Psoas muscle (tissue), 7 donors: ENCODE measurements at regions not wholly inside any gene's neighbourhood (a gene's known extent, or its start where the extent isn't known, plus 50 kb on each side); places are given as distances from the start of the nearest gene placed in this dataset.

Experiments used
- ATAC-seq, 4 donors: fragments of 200-7000 bp; cut with Tn5 transposase; one replicate each; pipeline ENCODE4 v1.9.1; 2020; ENCODE audit warnings: moderate library complexity in 3 of 4, mild to moderate bottlenecking in 2 of 4
- DNase-seq, 2 donors: peaks; one replicate each; pipeline ENCODE4 v3.0.0-alpha.2; 2020
- H3K27ac ChIP-seq: fragments of 200-600 bp; one replicate; pipeline ENCODE4 v1.8.0; 2022
- H3K27me3 ChIP-seq, 3 donors: fragments of 200-600 bp in 1 of 3; one replicate each; pipeline versions ENCODE4 v1.6.1 to v1.8.0; 2013 to 2022; ENCODE audit warnings: low read length in 2 of 3, mild to moderate bottlenecking in 2 of 3, moderate library complexity in 1 of 3; ENCODE audit not compliant: insufficient read depth in 3 of 3
- H3K36me3 ChIP-seq, 2 donors: fragments of 200-600 bp in 1 of 2; one replicate each; pipeline versions ENCODE4 v1.6.1 to v1.8.0; 2013 to 2022; ENCODE audit warnings: low read depth in 1 of 2, mild to moderate bottlenecking in 1 of 2, moderate library complexity in 1 of 2; ENCODE audit not compliant: insufficient read depth in 1 of 2
- H3K4me1 ChIP-seq: fragments of 200-600 bp; one replicate; pipeline ENCODE4 v1.8.0; 2022
- H3K4me3 ChIP-seq: fragments of 200-600 bp; one replicate; pipeline ENCODE4 v1.8.0; 2022; ENCODE audit warnings: mild to moderate bottlenecking
- H3K9me3 ChIP-seq: fragments of 200-600 bp; one replicate; pipeline ENCODE4 v1.8.0; 2022
- WGBS, 3 donors: extraction: QIAGEN DNeasy Blood & Tissue Kit; methylation state at CpG; one replicate each; pipeline versions ENCODE4 v1.1.6 to v1.1.7; 2013; 5-methylcytosine and 5-hydroxymethylcytosine counted together
- intact Hi-C, 2 donors: fragments of 100-400 bp; cut with DNase I; formaldehyde crosslinking; loops; one replicate each; pipeline versions ENCODE4 v1.11.0 to v1.14.2; 2022
- TF ChIP-seq, protein P1 (sequence below): fragments of 200-600 bp; IDR thresholded peaks from one replicate; pipeline ENCODE4 v1.8.0; 2022; ENCODE audit warnings: antibody characterized with exemption
- donor health status: healthy with polysubstance abuse.
- donor health status: DM: no; HTN: no; CAD: no; lungs with moderate emphysema.
- donor health status: Bipolar disorder and iron deficiency.
- donor health status: healthy.
- donor health status: DM: yes; HTN: yes; CAD: no.
- donor health status: DM: no; HTN: no; CAD: no.
- donor health status: DM: yes; HTN: yes; CAD: no.

DNA sequence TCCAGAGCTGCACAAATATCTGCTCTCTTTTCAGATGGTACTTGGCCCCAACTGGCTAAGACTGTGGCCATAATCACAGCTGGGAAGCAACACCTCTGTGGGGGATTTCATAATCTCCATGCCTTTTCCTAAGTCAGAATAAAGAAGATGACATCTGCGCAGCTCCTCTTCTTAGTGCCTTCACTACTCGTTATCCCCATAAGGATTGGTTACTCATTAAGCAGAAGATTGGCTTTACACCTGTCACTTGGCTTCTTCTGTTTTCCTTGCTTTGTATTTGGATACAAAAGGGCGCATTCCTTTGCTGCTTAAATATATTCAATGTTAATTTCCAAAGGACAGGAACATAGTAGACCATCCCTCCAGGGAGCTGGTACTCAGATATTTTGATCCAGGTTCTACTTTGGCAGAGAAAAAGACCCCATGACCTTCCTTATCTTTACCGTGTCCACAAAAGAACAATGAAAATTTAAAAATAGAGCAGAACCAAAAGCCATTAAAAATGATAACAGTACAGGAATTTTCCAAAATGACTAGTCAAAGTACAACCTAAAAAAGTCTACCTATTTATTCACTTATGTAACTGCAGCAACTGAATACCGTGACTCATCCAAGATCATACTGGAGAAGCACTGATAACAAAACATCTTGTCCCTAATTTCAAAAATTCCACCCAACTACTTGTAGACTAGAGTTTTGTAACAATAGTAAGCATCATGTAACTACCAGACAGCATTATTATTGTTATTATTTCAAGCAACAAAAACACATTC, 352.3 kb upstream of the TMPO start:
- no peaks in the 10 kb centered on the region for H3K4me1 ChIP-seq
- intact Hi-C loops = no loop called here
- no peak overlapping the region for H3K27ac ChIP-seq
- ATAC-seq (no peak), DNase-seq (no peak)
- 64 to 69% (median 68%) methylated on average over 5 of the region's 5 CpGs for WGBS, 3 donors
- TF ChIP-seq, protein P1, sequence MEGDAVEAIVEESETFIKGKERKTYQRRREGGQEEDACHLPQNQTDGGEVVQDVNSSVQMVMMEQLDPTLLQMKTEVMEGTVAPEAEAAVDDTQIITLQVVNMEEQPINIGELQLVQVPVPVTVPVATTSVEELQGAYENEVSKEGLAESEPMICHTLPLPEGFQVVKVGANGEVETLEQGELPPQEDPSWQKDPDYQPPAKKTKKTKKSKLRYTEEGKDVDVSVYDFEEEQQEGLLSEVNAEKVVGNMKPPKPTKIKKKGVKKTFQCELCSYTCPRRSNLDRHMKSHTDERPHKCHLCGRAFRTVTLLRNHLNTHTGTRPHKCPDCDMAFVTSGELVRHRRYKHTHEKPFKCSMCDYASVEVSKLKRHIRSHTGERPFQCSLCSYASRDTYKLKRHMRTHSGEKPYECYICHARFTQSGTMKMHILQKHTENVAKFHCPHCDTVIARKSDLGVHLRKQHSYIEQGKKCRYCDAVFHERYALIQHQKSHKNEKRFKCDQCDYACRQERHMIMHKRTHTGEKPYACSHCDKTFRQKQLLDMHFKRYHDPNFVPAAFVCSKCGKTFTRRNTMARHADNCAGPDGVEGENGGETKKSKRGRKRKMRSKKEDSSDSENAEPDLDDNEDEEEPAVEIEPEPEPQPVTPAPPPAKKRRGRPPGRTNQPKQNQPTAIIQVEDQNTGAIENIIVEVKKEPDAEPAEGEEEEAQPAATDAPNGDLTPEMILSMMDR = no peak
- no peaks in the 10 kb centered on the region for H3K27me3 ChIP-seq
- H3K9me3 ChIP-seq = no peaks in the 10 kb centered on the region
- no peaks in the 10 kb centered on the region for H3K36me3 ChIP-seq
- H3K4me3 ChIP-seq = no peak overlapping the region

DNA sequence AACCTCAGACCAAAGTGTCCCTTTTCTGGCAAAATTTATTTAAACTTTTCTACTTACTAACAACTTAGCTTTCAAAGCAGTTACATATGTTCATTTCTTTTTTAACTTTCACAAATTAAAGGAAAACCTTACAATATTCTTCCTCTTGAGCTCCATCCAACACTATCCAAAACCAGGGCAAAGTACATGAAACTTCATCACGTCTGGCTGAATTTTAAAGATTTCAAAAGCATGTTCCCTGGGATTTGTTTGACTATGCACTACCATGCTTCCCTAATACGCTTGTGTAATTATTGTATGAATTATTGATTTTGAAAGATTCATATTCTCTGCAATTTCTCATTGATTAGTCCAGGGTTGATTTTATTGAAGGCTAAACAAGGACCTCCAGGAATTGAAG, 343.1 kb upstream of the TMPO start:
- TF ChIP-seq, protein P1 = no peak
- WGBS, 3 donors = 74 to 78% (median 77%) methylated on average over 2 of the region's 2 CpGs
- no peak overlapping the region for H3K4me3 ChIP-seq
- H3K27ac ChIP-seq = no peak overlapping the region
- no peak for ATAC-seq
- intact Hi-C loops = no loop called here
- no peaks in the 10 kb centered on the region for H3K27me3 ChIP-seq
- DNase-seq = no peak
- no peaks in the 10 kb centered on the region for H3K36me3 ChIP-seq
- no peaks in the 10 kb centered on the region for H3K9me3 ChIP-seq
- H3K4me1 ChIP-seq = no peaks in the 10 kb centered on the region

DNA sequence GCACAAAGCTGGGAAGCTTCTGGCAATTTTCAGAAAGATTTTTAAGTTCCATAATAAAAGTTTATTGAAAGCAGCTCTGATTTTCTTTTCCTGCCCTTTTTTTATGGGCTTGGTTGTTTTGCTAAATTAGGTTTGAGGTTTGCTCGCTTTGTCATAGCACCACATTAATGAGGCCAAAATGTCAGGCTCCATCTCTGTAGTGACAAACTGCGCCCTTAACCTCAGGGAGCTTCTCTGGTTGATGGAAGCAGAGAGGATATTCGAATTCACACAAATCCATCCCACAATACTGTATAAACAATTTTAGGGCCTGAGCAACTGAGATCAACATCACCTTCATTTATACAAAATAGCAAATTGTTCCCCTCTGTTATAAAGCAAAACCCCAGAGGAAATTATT, 342.6 kb upstream of the TMPO start:
- intact Hi-C loops = no loop called here
- Histone ChIP-seq H3K27me3 (no peaks in the 10 kb centered on the region), H3K4me3 (no peak overlapping the region), H3K36me3 (no peaks in the 10 kb centered on the region), H3K4me1 (no peaks in the 10 kb centered on the region), H3K27ac (no peak overlapping the region), H3K9me3 (no peaks in the 10 kb centered on the region)
- WGBS, 3 donors = 75 to 89% (median 78%) methylated on average over 3 of the region's 3 CpGs
- TF ChIP-seq, protein P1 = no peak
- ATAC-seq = no peak
- no peak for DNase-seq

DNA sequence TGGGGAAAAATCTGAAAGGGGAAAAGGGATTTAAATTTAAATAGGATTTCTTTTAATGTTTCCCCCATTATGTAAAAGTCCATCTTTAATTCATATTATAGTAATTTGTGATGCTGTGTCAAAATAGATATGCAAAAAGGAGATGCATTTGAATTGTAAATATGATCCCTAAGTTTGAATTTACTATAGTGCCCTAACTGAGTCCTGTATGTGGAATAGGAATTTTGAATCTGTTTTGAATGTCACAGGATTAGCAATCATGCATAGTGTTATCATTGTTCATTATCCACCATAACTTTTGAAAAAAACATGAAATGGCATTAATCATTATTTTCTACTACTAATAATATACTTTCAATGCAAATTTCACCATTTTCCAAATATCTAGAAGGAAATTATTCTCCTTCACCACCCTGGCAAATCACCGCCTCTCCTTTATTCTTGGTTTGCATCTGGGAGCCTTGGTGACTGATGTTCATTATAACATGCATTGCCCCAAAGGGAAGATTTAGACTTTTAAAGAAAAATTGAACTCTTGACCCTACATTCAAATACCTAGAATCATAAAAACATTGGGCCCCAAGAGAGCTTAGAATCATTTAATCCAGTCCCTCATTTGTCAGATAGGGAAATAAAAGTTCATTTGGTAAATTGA, 341.5 kb upstream of the TMPO start:
- Histone ChIP-seq H3K27me3 (no peaks in the 10 kb centered on the region), H3K27ac (no peak overlapping the region), H3K9me3 (no peaks in the 10 kb centered on the region), H3K4me3 (no peak overlapping the region), H3K4me1 (no peaks in the 10 kb centered on the region), H3K36me3 (no peaks in the 10 kb centered on the region)
- DNase-seq (no peak), ATAC-seq (no peak)
- intact Hi-C loops = no loop called here
- WGBS, 3 donors = 94% methylated on average over 1 of the region's 1 CpG
- TF ChIP-seq, protein P1 = no peak
